Right atrium auricular region (tissue), 2 donors: ENCODE measurements at regions not wholly inside any gene's neighbourhood (a gene's known extent, or its start where the extent isn't known, plus 50 kb on each side); places are given as distances from the start of the nearest gene placed in this dataset.

Source experiments
- DNase-seq: peaks from one replicate; pipeline ENCODE4 v3.0.0-alpha.2; 2019; ENCODE audit warnings: low spot score
- H3K27ac ChIP-seq, 2 donors: fragments of 200-600 bp; sonication (generic); 1 replicate in 1 of 2; 2 replicates in 1 of 2; pipeline ENCODE4 v1.5.1; 2016 to 2019
- H3K27me3 ChIP-seq, 2 donors: fragments of 200-600 bp; sonication (generic); one replicate each; pipeline versions ENCODE4 v1.5.1 to v1.6.0; 2017 to 2019
- H3K36me3 ChIP-seq: fragments of 200-600 bp; sonication (generic); one replicate; pipeline ENCODE4 v1.5.1; 2016
- H3K4me1 ChIP-seq, 2 donors: fragments of 200-600 bp; sonication (generic); one replicate each; pipeline versions ENCODE4 v1.5.1 to v1.6.0; 2017 to 2019
- H3K4me3 ChIP-seq, 2 donors: fragments of 200-600 bp; sonication (generic); 1 replicate in 1 of 2; 2 replicates in 1 of 2; pipeline ENCODE4 v1.5.1; 2017 to 2019; ENCODE audit warnings: mild to moderate bottlenecking in 1 of 2, moderate library complexity in 1 of 2
- H3K9me3 ChIP-seq, 2 donors: fragments of 200-600 bp; sonication (generic); one replicate each; pipeline ENCODE4 v1.5.1; 2019
- CTCF ChIP-seq, 2 donors: fragments of 200-600 bp; sonication (generic); IDR thresholded peaks; one replicate each; pipeline ENCODE4 v1.5.1; 2019; ENCODE audit warnings: antibody characterized with exemption in 2 of 2

GRCh38 chr6:120620900-120621299 is 713.4 kb downstream of the TBC1D32 start:
- Histone ChIP-seq H3K4me3 (no peak overlapping the region), H3K27me3 (no peaks in the 10 kb centered on the region), H3K4me1 (no peaks in the 10 kb centered on the region), H3K27ac (no peak overlapping the region), H3K36me3 (no peaks in the 10 kb centered on the region), H3K9me3 (no peaks in the 10 kb centered on the region)
- DNase-seq = no peak
- no peak for TF ChIP-seq CTCF (IDR thresholded peaks at IDR 0.05)

GRCh38 chr6:120615238-120615637 is 719.0 kb downstream of the TBC1D32 start:
- H3K27ac ChIP-seq = no peak overlapping the region
- H3K4me1 ChIP-seq = no peaks in the 10 kb centered on the region
- no peaks in the 10 kb centered on the region for H3K27me3 ChIP-seq
- H3K4me3 ChIP-seq = no peak overlapping the region
- no peak for TF ChIP-seq CTCF (IDR thresholded peaks at IDR 0.05)
- H3K36me3 ChIP-seq = no peaks in the 10 kb centered on the region
- no peak for DNase-seq
- no peaks in the 10 kb centered on the region for H3K9me3 ChIP-seq

GRCh38 chr6:120614723-120615122 is 719.6 kb downstream of the TBC1D32 start:
- no peak for TF ChIP-seq CTCF (IDR thresholded peaks at IDR 0.05)
- Histone ChIP-seq H3K4me1 (no peaks in the 10 kb centered on the region), H3K9me3 (no peaks in the 10 kb centered on the region), H3K27me3 (no peaks in the 10 kb centered on the region), H3K36me3 (no peaks in the 10 kb centered on the region), H3K27ac (no peak overlapping the region), H3K4me3 (no peak overlapping the region)
- DNase-seq = no peak

- Histone ChIP-seq H3K27me3 (no peaks in the 10 kb centered on the region), H3K36me3 (no peaks in the 10 kb centered on the region), H3K27ac (no peak overlapping the region), H3K4me3 (no peak overlapping the region), H3K9me3 (no peaks in the 10 kb centered on the region), H3K4me1 (no peaks in the 10 kb centered on the region)
- no peak for TF ChIP-seq CTCF (IDR thresholded peaks at IDR 0.05)
- DNase-seq = no peak
Observed at GRCh38 chr6:120608826-120609225, 725.5 kb downstream of the TBC1D32 start.

GRCh38 chr6:120606743-120607142 is 727.5 kb downstream of the TBC1D32 start:
- no peak overlapping the region for H3K27ac ChIP-seq

More at GRCh38 chr6:120606743-120607142, 727.5 kb downstream of the TBC1D32 start:
- no peaks in the 10 kb centered on the region for H3K9me3 ChIP-seq
- no peaks in the 10 kb centered on the region for H3K4me1 ChIP-seq
- no peaks in the 10 kb centered on the region for H3K27me3 ChIP-seq
- no peak for DNase-seq
- no peaks in the 10 kb centered on the region for H3K36me3 ChIP-seq
- TF ChIP-seq CTCF (IDR thresholded peaks at IDR 0.05) = no peak
- H3K4me3 ChIP-seq = no peak overlapping the region
